ENCODE measurements at regions not wholly inside any gene's neighbourhood (a gene's known extent, or its start where the extent isn't known, plus 50 kb on each side); places are given as distances from the start of the nearest gene placed in this dataset.

DNA sequence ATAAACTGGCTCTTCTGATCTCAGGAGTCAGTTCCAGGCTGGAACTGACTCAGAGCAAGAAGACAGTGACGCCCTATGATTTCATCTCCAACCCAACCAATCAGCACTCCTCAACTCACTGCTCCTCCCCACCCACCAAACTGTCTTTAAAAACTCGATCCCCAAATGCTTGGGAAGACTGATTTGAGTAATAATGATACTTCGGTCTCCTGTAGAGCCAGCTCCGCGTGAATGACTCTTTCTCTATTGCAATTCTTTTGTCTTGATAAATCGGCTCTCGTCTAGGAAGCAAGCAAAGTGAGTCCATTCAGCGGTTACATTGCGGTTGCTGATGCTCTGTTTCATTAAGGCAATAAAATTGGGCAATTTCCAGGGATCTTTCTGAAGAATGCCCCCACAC is 1025.3 kb upstream of the CNTNAP5 start:
- TF ChIP-seq EZH2phosphoT487 (IDR thresholded peaks at IDR 0.05; ENCODE audit: insufficient read depth, low read depth) (no peak), EZH2 (IDR thresholded peaks at IDR 0.05; ENCODE audit: insufficient read depth, poor library complexity, severe bottlenecking) (no peak)
